ENCODE measurements at regions not wholly inside any gene's neighbourhood (a gene's known extent, or its start where the extent isn't known, plus 50 kb on each side); places are given as distances from the start of the nearest gene placed in this dataset.

DNA sequence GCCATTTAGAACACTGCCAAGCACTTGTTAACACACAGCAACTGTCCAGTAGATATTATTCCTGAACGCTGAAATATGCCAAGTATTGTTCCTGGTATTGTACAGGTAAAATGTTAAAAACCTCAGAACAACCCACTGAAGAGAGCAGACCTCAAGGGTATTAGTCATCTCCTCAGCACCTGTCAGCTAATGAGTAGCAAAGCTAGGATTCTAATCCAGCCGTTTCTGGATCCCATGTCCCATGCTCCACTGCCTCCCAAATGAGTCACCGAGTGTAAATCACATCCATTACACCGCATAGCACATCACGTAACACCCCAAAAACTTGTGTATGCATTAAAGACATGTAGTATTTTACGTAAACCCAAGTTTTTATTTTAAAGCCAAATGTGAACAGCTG lies 705.4 kb upstream of the TENM4 start:
- Histone ChIP-seq H3K4me1 (ENCODE audit: control insufficient read depth, insufficient read depth, low read length) (no peaks in the 10 kb centered on the region), H3K56ac (ENCODE audit: extremely low read depth, insufficient read depth, low read length) (no peak overlapping the region), H3K4ac (ENCODE audit: low read depth, low read length) (no peak overlapping the region), H4K91ac (ENCODE audit: insufficient read depth, low read depth, low read length) (no peak overlapping the region), H2BK120ac (ENCODE audit: low read depth, low read length) (no peak overlapping the region), H2BK5ac (ENCODE audit: low read depth, low read length, poor library complexity, severe bottlenecking) (no peak overlapping the region), H2AFZ (replicated peaks; ENCODE audit: low read length, poor library complexity) (no peak overlapping the region), H3K9me3 (ENCODE audit: control insufficient read depth, insufficient read depth, low read length) (no peaks in the 10 kb centered on the region), H3K23ac (ENCODE audit: low read depth, low read length) (no peak overlapping the region), H4K8ac (ENCODE audit: low read depth in 2 of 2, low read length in 2 of 2) (no peak overlapping the region), H3K18ac (ENCODE audit: low read depth, low read length) (no peak overlapping the region), H3K9me1 (ENCODE audit: insufficient read depth, low read length) (no peaks in the 10 kb centered on the region), H3K4me2 (ENCODE audit: low read depth, low read length) (no peak overlapping the region), H2AK9ac (replicated peaks; ENCODE audit: low read depth, low read length, poor library complexity) (no peak overlapping the region), H2AK5ac (ENCODE audit: low read depth, low read length) (no peak overlapping the region), H2BK20ac (ENCODE audit: low read depth, low read length) (no peak overlapping the region), H3K14ac (replicated peaks; ENCODE audit: low read depth, low read length) (no peak overlapping the region), H3K4me3 (ENCODE audit: insufficient read depth, low read depth, low read length) (no peak overlapping the region), H3K27me3 (ENCODE audit: control insufficient read depth, insufficient read depth, low read length) (peaks cover 1% of the 10 kb centered on the region), H2BK15ac (ENCODE audit: low read depth, low read length) (no peak overlapping the region), H3K27ac (ENCODE audit: insufficient read depth, low read length) (no peak overlapping the region), H4K20me1 (ENCODE audit: insufficient read depth, low read length) (no peaks in the 10 kb centered on the region), H4K5ac (ENCODE audit: low read depth, low read length) (no peak overlapping the region), H3K9ac (ENCODE audit: low read depth, low read length) (no peak overlapping the region), H3K36me3 (ENCODE audit: control insufficient read depth, insufficient read depth, low read length) (no peaks in the 10 kb centered on the region), H3K79me1 (ENCODE audit: low read depth in 1 of 2, low read length in 2 of 2) (no peaks in the 10 kb centered on the region)
- intact Hi-C loops (cut with micrococcal nuclease) (no loop called here), in situ Hi-C loops (cut with MboI; ENCODE audit: low sequenced_read_pairs) (no loop called here), dilution Hi-C loops (cut with HindIII; ENCODE audit: low sequenced_read_pairs, unreplicated experiment) (no loop called here)
- no peak for DNase-seq
- ATAC-seq (ENCODE audit: low read depth): no peak
- WGBS, 2 experiments (ENCODE audit: extremely low coverage in 2 of 2, insufficient read length in 1 of 2): no CpG with 5 or more reads among the region's 6 CpGs
- TF ChIP-seq MAZ (IDR thresholded peaks at IDR 0.05; ENCODE audit: borderline replicate concordance, low read depth, low read length): no peak
- no peak for TF ChIP-seq POLR2A (IDR thresholded peaks at IDR 0.05; ENCODE audit: low read depth, low read length)
- no peak for TF ChIP-seq RFX5 (IDR thresholded peaks at IDR 0.05; ENCODE audit: low read depth, low read length)
- no peak for TF ChIP-seq SMC3 (IDR thresholded peaks at IDR 0.05; ENCODE audit: low read depth, low read length)
- TF ChIP-seq RAD21 (IDR thresholded peaks at IDR 0.05; ENCODE audit: low read length): no peak
- TF ChIP-seq FOS (IDR thresholded peaks at IDR 0.05; ENCODE audit: low read depth, low read length): no peak
- TF ChIP-seq, protein P1, sequence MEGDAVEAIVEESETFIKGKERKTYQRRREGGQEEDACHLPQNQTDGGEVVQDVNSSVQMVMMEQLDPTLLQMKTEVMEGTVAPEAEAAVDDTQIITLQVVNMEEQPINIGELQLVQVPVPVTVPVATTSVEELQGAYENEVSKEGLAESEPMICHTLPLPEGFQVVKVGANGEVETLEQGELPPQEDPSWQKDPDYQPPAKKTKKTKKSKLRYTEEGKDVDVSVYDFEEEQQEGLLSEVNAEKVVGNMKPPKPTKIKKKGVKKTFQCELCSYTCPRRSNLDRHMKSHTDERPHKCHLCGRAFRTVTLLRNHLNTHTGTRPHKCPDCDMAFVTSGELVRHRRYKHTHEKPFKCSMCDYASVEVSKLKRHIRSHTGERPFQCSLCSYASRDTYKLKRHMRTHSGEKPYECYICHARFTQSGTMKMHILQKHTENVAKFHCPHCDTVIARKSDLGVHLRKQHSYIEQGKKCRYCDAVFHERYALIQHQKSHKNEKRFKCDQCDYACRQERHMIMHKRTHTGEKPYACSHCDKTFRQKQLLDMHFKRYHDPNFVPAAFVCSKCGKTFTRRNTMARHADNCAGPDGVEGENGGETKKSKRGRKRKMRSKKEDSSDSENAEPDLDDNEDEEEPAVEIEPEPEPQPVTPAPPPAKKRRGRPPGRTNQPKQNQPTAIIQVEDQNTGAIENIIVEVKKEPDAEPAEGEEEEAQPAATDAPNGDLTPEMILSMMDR (conservative IDR thresholded peaks at IDR 0.05; ENCODE audit: low read depth, low read length): no peak
- no peak for TF ChIP-seq BHLHE40 (IDR thresholded peaks at IDR 0.05; ENCODE audit: low read depth, low read length)
- TF ChIP-seq CEBPB (IDR thresholded peaks at IDR 0.05; ENCODE audit: low read depth, low read length): no peak
- no peak for TF ChIP-seq CHD1 (IDR thresholded peaks at IDR 0.05; ENCODE audit: low read depth, low read length)
- TF ChIP-seq MAFK (IDR thresholded peaks at IDR 0.05; ENCODE audit: low read depth, low read length): no peak
- TF ChIP-seq MXI1 (IDR thresholded peaks at IDR 0.05; ENCODE audit: borderline replicate concordance, low read depth, low read length): no peak
- TF ChIP-seq NFE2L2 (IDR thresholded peaks at IDR 0.05; ENCODE audit: low read depth, low read length): no peak
- TF ChIP-seq, protein P2, sequence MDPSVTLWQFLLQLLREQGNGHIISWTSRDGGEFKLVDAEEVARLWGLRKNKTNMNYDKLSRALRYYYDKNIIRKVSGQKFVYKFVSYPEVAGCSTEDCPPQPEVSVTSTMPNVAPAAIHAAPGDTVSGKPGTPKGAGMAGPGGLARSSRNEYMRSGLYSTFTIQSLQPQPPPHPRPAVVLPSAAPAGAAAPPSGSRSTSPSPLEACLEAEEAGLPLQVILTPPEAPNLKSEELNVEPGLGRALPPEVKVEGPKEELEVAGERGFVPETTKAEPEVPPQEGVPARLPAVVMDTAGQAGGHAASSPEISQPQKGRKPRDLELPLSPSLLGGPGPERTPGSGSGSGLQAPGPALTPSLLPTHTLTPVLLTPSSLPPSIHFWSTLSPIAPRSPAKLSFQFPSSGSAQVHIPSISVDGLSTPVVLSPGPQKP (IDR thresholded peaks at IDR 0.05; ENCODE audit: borderline replicate concordance, low read depth, low read length): no peak
- TF ChIP-seq, protein P3, sequence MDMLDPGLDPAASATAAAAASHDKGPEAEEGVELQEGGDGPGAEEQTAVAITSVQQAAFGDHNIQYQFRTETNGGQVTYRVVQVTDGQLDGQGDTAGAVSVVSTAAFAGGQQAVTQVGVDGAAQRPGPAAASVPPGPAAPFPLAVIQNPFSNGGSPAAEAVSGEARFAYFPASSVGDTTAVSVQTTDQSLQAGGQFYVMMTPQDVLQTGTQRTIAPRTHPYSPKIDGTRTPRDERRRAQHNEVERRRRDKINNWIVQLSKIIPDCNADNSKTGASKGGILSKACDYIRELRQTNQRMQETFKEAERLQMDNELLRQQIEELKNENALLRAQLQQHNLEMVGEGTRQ (IDR thresholded peaks at IDR 0.05; ENCODE audit: low read depth, low read length): no peak
- CTCF ChIA-PET: no interaction called here
- BruUV-seq (replicated peaks): no TSS peak
- POLR2A ChIA-PET (ENCODE audit: unreplicated experiment): no interaction called here
